ENCODE measurements at regions not wholly inside any gene's neighbourhood (a gene's known extent, or its start where the extent isn't known, plus 50 kb on each side); places are given as distances from the start of the nearest gene placed in this dataset.

DNA sequence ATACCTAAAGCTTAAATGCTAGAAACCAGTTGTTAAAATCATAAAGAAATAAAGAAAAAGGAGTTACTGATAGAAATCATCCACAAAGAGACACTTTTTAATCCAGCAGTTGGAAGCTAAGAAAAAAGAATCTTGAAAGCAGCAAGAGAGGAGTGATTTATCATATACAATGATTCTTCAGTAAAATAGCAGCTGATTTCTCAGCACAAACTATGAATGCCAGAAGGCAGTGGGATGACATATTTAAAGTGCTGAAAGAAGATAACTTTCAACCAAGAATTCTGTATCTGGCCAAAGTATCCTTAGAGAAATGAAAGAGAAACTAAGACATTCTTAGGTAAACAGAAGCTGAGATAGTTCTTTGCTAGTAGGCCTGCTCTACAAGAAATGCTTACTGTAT is 366.0 kb downstream of the HTR1A start:
- H3K4me3 ChIP-seq (ENCODE audit: low read depth, low read length) = no peak overlapping the region
- no peak for DNase-seq (ENCODE audit: low read depth)
- TF ChIP-seq, protein P1, sequence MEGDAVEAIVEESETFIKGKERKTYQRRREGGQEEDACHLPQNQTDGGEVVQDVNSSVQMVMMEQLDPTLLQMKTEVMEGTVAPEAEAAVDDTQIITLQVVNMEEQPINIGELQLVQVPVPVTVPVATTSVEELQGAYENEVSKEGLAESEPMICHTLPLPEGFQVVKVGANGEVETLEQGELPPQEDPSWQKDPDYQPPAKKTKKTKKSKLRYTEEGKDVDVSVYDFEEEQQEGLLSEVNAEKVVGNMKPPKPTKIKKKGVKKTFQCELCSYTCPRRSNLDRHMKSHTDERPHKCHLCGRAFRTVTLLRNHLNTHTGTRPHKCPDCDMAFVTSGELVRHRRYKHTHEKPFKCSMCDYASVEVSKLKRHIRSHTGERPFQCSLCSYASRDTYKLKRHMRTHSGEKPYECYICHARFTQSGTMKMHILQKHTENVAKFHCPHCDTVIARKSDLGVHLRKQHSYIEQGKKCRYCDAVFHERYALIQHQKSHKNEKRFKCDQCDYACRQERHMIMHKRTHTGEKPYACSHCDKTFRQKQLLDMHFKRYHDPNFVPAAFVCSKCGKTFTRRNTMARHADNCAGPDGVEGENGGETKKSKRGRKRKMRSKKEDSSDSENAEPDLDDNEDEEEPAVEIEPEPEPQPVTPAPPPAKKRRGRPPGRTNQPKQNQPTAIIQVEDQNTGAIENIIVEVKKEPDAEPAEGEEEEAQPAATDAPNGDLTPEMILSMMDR (conservative IDR thresholded peaks at IDR 0.05; ENCODE audit: low read depth, low read length) = no peak

DNA sequence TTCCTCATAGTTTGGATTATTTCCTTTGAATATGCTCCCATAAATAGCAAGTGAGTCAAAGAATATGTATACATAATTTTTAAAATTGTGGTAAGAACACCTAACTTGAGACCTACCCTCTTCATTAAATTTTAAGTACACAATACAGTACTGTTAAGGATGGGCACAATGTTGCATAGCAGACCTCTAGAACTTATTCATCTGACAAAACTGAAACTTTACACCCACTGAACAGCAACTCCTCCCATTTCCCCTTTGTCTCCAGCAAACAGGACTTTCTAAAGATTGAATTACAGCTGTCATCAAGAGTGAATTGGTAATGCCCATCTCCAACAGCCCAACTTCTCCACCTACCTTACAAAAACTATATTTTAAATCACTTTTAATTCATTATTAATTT is 388.9 kb downstream of the HTR1A start:
- H3K4me3 ChIP-seq (ENCODE audit: low read depth, low read length) = no peak overlapping the region
- TF ChIP-seq, protein P1 (conservative IDR thresholded peaks at IDR 0.05; ENCODE audit: low read depth, low read length) = no peak
- no peak for DNase-seq (ENCODE audit: low read depth)

DNA sequence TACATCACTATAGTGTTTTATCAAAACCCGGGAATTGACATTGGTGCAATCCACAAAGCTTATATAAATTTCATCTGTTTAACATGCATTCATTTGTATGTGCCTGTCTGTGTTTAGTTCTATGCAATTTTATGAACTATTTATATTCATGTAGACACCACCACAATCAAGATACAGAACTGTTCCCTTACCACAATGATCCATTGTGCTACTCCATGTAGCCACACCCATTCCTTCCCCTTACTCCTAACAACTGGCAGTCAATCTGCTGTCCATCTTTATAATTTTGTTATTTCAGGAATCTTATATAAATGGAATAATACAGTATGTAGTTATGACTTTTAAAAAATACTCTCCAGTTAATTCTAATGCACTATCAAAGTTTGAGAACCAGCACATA is 389.5 kb downstream of the HTR1A start:
- TF ChIP-seq, protein P1 (conservative IDR thresholded peaks at IDR 0.05; ENCODE audit: low read depth, low read length) = no peak
- no peak overlapping the region for H3K4me3 ChIP-seq (ENCODE audit: low read depth, low read length)
- DNase-seq (ENCODE audit: low read depth) = no peak

DNA sequence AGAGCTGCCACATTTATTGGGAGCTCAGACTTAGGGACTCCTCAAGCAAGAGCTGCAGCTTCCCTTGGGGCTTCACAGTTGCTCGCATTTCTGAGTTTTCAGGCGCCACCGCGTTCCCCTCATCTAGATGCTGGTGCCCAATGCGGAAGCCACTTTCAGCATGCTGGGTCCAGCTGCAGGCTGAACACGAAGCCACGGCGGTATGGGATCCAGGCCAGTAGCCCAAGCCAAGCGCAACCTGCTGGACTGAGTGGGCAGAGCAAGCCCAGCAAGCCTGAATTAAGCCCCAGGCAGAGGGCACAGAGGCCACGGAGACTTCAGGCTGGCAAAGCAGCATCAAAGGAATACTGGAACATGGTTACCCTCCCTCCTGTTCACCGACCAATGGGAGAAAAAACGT is 391.5 kb downstream of the HTR1A start:
- H3K4me3 ChIP-seq (ENCODE audit: low read depth, low read length) = no peak overlapping the region
- DNase-seq (ENCODE audit: low read depth) = no peak
- TF ChIP-seq, protein P1 (conservative IDR thresholded peaks at IDR 0.05; ENCODE audit: low read depth, low read length) = no peak

- TF ChIP-seq, protein P1 (conservative IDR thresholded peaks at IDR 0.05; ENCODE audit: low read depth, low read length) = peak; percentile 10
- no peak overlapping the region for H3K4me3 ChIP-seq (ENCODE audit: low read depth, low read length)
- no peak for DNase-seq (ENCODE audit: low read depth)
These were observed 397.5 kb downstream of the HTR1A start for GRCh38 chr5:63564789-63565188.

GRCh38 chr5:63563008-63563917 is 399.0 kb downstream of the HTR1A start:
- TF ChIP-seq, protein P1 (conservative IDR thresholded peaks at IDR 0.05; ENCODE audit: low read depth, low read length) = no peak
- no peak for DNase-seq (ENCODE audit: low read depth)
- H3K4me3 ChIP-seq (ENCODE audit: low read depth, low read length) = peak overlapping the region; percentile 14

DNA sequence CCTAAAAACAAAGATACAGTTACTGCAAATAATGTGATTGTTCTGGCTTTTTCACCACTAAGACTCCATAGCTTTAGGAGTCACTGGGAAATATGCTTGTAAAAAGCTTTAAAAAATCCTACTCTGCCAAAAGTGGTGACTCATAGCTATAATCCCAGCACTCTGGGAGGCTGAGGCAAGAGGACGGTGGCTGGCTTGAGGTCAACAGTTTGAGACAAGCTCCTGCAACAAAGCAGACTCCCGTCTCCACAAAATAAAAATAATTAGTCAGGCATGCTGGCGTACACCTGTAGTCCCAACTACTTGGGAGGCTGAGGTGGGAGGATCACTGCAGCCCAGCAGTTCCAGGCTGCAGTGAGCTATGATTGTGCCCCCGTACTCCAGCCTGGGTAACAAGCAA is 406.4 kb downstream of the HTR1A start:
- DNase-seq (ENCODE audit: low read depth) = no peak
- TF ChIP-seq, protein P1 (conservative IDR thresholded peaks at IDR 0.05; ENCODE audit: low read depth, low read length) = no peak

More for the DNA sequence above, 406.4 kb downstream of the HTR1A start:
- no peak overlapping the region for H3K4me3 ChIP-seq (ENCODE audit: low read depth, low read length)

Data from epithelial cell of proximal tubule (primary cell).